ENCODE measurements at regions not wholly inside any gene's neighbourhood (a gene's known extent, or its start where the extent isn't known, plus 50 kb on each side); places are given as distances from the start of the nearest gene placed in this dataset.

- Mint-ChIP-seq H3K36me3 (ENCODE audit: insufficient read depth in 2 of 2) (no peaks in the 10 kb centered on the region), H3K9me3 (no peaks in the 10 kb centered on the region), H3K27ac (no peak overlapping the region), H3K4me1 (ENCODE audit: low read depth) (no peaks in the 10 kb centered on the region), H3K27me3 (ENCODE audit: low read depth) (no peaks in the 10 kb centered on the region), H3K4me3 (no peak overlapping the region)
- DNase-seq (no peak), ATAC-seq (replicated peaks in 1 of 2) (no peak)
These were observed 377.4 kb downstream of the CD109 start for GRCh38 chr6:74073429-74073828.

- H3K4me3 Mint-ChIP-seq = no peak overlapping the region
- H3K36me3 Mint-ChIP-seq (ENCODE audit: insufficient read depth in 2 of 2) = no peaks in the 10 kb centered on the region
- ATAC-seq (replicated peaks in 1 of 2) (no peak), DNase-seq (no peak)
- no peak overlapping the region for H3K27ac Mint-ChIP-seq
- H3K9me3 Mint-ChIP-seq = peaks cover 0 to 4% of the 10 kb centered on the region in 2 donors
- no peaks in the 10 kb centered on the region for H3K4me1 Mint-ChIP-seq (ENCODE audit: low read depth)
- H3K27me3 Mint-ChIP-seq (ENCODE audit: low read depth) = peaks cover 5% of the 10 kb centered on the region
These were observed 375.2 kb downstream of the CD109 start for GRCh38 chr6:74071214-74071613.

GRCh38 chr6:74070711-74071110 is 374.7 kb downstream of the CD109 start:
- Mint-ChIP-seq H3K27me3 (ENCODE audit: low read depth) (peaks cover 5% of the 10 kb centered on the region), H3K36me3 (ENCODE audit: insufficient read depth in 2 of 2) (no peaks in the 10 kb centered on the region), H3K4me3 (no peak overlapping the region), H3K27ac (no peak overlapping the region), H3K4me1 (ENCODE audit: low read depth) (no peaks in the 10 kb centered on the region), H3K9me3 (peaks cover 0 to 4% of the 10 kb centered on the region in 2 donors)
- no peak for DNase-seq
- no peak for ATAC-seq (replicated peaks in 1 of 2)

GRCh38 chr6:74070091-74070490 is 374.1 kb downstream of the CD109 start:
- no peak overlapping the region for H3K4me3 Mint-ChIP-seq
- no peak overlapping the region for H3K27ac Mint-ChIP-seq
- no peaks in the 10 kb centered on the region for H3K36me3 Mint-ChIP-seq (ENCODE audit: insufficient read depth in 2 of 2)
- DNase-seq (no peak), ATAC-seq (replicated peaks in 1 of 2) (no peak)
- peaks cover 0 to 4% of the 10 kb centered on the region in 2 donors for H3K9me3 Mint-ChIP-seq
- H3K4me1 Mint-ChIP-seq (ENCODE audit: low read depth) = no peaks in the 10 kb centered on the region
- peaks cover 5% of the 10 kb centered on the region for H3K27me3 Mint-ChIP-seq (ENCODE audit: low read depth)

- Mint-ChIP-seq H3K4me3 (no peak overlapping the region), H3K27ac (no peak overlapping the region), H3K9me3 (peaks cover 0 to 4% of the 10 kb centered on the region in 2 donors)
These were observed 373.1 kb downstream of the CD109 start for GRCh38 chr6:74069089-74069581.

GRCh38 chr6:74066168-74066871 is 370.3 kb downstream of the CD109 start:
- Mint-ChIP-seq H3K9me3 (peaks cover 0 to 4% of the 10 kb centered on the region in 2 donors), H3K4me3 (no peak overlapping the region), H3K4me1 (ENCODE audit: low read depth) (no peaks in the 10 kb centered on the region), H3K36me3 (ENCODE audit: insufficient read depth in 2 of 2) (no peaks in the 10 kb centered on the region), H3K27me3 (ENCODE audit: low read depth) (peaks cover 5% of the 10 kb centered on the region), H3K27ac (no peak overlapping the region)
- ATAC-seq (replicated peaks in 1 of 2) (no peak), DNase-seq (no peak)

More at GRCh38 chr6:74069089-74069581, 373.1 kb downstream of the CD109 start:
- Mint-ChIP-seq H3K27me3 (ENCODE audit: low read depth) (peaks cover 5% of the 10 kb centered on the region), H3K36me3 (ENCODE audit: insufficient read depth in 2 of 2) (no peaks in the 10 kb centered on the region), H3K4me1 (ENCODE audit: low read depth) (no peaks in the 10 kb centered on the region)
- ATAC-seq (replicated peaks in 1 of 2) (no peak), DNase-seq (no peak)

GRCh38 chr6:74065705-74066104 is 369.7 kb downstream of the CD109 start:
- ATAC-seq (replicated peaks in 1 of 2) = no peak
- no peak overlapping the region for H3K27ac Mint-ChIP-seq
- no peak overlapping the region for H3K4me3 Mint-ChIP-seq
- no peaks in the 10 kb centered on the region for H3K4me1 Mint-ChIP-seq (ENCODE audit: low read depth)
- H3K27me3 Mint-ChIP-seq (ENCODE audit: low read depth) = peaks cover 5% of the 10 kb centered on the region
- H3K9me3 Mint-ChIP-seq = peaks cover 0 to 4% of the 10 kb centered on the region in 2 donors
- DNase-seq = no peak
- no peaks in the 10 kb centered on the region for H3K36me3 Mint-ChIP-seq (ENCODE audit: insufficient read depth in 2 of 2)

GRCh38 chr6:74063391-74063790 is 367.4 kb downstream of the CD109 start:
- DNase-seq (no peak), ATAC-seq (replicated peaks in 1 of 2) (no peak)
- H3K4me3 Mint-ChIP-seq = no peak overlapping the region
- peaks cover 5% of the 10 kb centered on the region for H3K27me3 Mint-ChIP-seq (ENCODE audit: low read depth)
- H3K9me3 Mint-ChIP-seq = peaks cover 0 to 4% of the 10 kb centered on the region in 2 donors
- H3K27ac Mint-ChIP-seq = no peak overlapping the region
- H3K4me1 Mint-ChIP-seq (ENCODE audit: low read depth) = no peaks in the 10 kb centered on the region
- H3K36me3 Mint-ChIP-seq (ENCODE audit: insufficient read depth in 2 of 2) = no peaks in the 10 kb centered on the region

GRCh38 chr6:74061201-74061600 is 365.2 kb downstream of the CD109 start:
- H3K4me3 Mint-ChIP-seq = no peak overlapping the region
- ATAC-seq (replicated peaks in 1 of 2) (no peak), DNase-seq (no peak)
- no peaks in the 10 kb centered on the region for H3K27me3 Mint-ChIP-seq (ENCODE audit: low read depth)
- no peaks in the 10 kb centered on the region for H3K9me3 Mint-ChIP-seq
- no peaks in the 10 kb centered on the region for H3K4me1 Mint-ChIP-seq (ENCODE audit: low read depth)
- H3K36me3 Mint-ChIP-seq (ENCODE audit: insufficient read depth in 2 of 2) = no peaks in the 10 kb centered on the region
- no peak overlapping the region for H3K27ac Mint-ChIP-seq

- Mint-ChIP-seq H3K4me1 (ENCODE audit: low read depth) (no peaks in the 10 kb centered on the region), H3K36me3 (ENCODE audit: insufficient read depth in 2 of 2) (no peaks in the 10 kb centered on the region), H3K4me3 (no peak overlapping the region), H3K9me3 (no peaks in the 10 kb centered on the region), H3K27ac (no peak overlapping the region), H3K27me3 (ENCODE audit: low read depth) (no peaks in the 10 kb centered on the region)
- ATAC-seq (replicated peaks in 1 of 2) = no peak
- no peak for DNase-seq
These were observed 364.4 kb downstream of the CD109 start for GRCh38 chr6:74060354-74060753.

- Mint-ChIP-seq H3K9me3 (no peaks in the 10 kb centered on the region), H3K4me3 (no peak overlapping the region), H3K36me3 (ENCODE audit: insufficient read depth in 2 of 2) (no peaks in the 10 kb centered on the region), H3K27me3 (ENCODE audit: low read depth) (no peaks in the 10 kb centered on the region), H3K27ac (no peak overlapping the region), H3K4me1 (ENCODE audit: low read depth) (no peaks in the 10 kb centered on the region)
- no peak for ATAC-seq (replicated peaks in 1 of 2)
- no peak for DNase-seq
These were observed 362.6 kb downstream of the CD109 start for GRCh38 chr6:74058606-74059005.

- no peaks in the 10 kb centered on the region for H3K9me3 Mint-ChIP-seq
- no peak overlapping the region for H3K27ac Mint-ChIP-seq
- no peaks in the 10 kb centered on the region for H3K27me3 Mint-ChIP-seq (ENCODE audit: low read depth)
- H3K4me1 Mint-ChIP-seq (ENCODE audit: low read depth) = no peaks in the 10 kb centered on the region
- ATAC-seq (replicated peaks in 1 of 2) (no peak), DNase-seq (no peak)
- H3K36me3 Mint-ChIP-seq (ENCODE audit: insufficient read depth in 2 of 2) = no peaks in the 10 kb centered on the region
- H3K4me3 Mint-ChIP-seq = no peak overlapping the region
These were observed 361.3 kb downstream of the CD109 start for GRCh38 chr6:74057326-74057725.

GRCh38 chr6:74054190-74054589 is 358.2 kb downstream of the CD109 start:
- H3K4me3 Mint-ChIP-seq = no peak overlapping the region
- ATAC-seq (replicated peaks in 1 of 2) (no peak), DNase-seq (no peak)
- no peaks in the 10 kb centered on the region for H3K36me3 Mint-ChIP-seq (ENCODE audit: insufficient read depth in 2 of 2)
- H3K27me3 Mint-ChIP-seq (ENCODE audit: low read depth) = no peaks in the 10 kb centered on the region
- no peaks in the 10 kb centered on the region for H3K9me3 Mint-ChIP-seq
- H3K4me1 Mint-ChIP-seq (ENCODE audit: low read depth) = no peaks in the 10 kb centered on the region
- H3K27ac Mint-ChIP-seq = no peak overlapping the region

- DNase-seq (no peak), ATAC-seq (replicated peaks in 1 of 2) (no peak)
- Mint-ChIP-seq H3K27ac (no peak overlapping the region), H3K9me3 (no peaks in the 10 kb centered on the region), H3K27me3 (ENCODE audit: low read depth) (no peaks in the 10 kb centered on the region), H3K36me3 (ENCODE audit: insufficient read depth in 2 of 2) (no peaks in the 10 kb centered on the region), H3K4me3 (no peak overlapping the region), H3K4me1 (ENCODE audit: low read depth) (no peaks in the 10 kb centered on the region)
These were observed 354.9 kb downstream of the CD109 start for GRCh38 chr6:74050921-74051320.
